ENCODE measurements at regions not wholly inside any gene's neighbourhood (a gene's known extent, or its start where the extent isn't known, plus 50 kb on each side); places are given as distances from the start of the nearest gene placed in this dataset.
"Not testable (repeated sequence)": the region's sequence is repeated elsewhere in the genome, so short reads cannot be mapped to it uniquely, and the experiment has no call there.

DNA sequence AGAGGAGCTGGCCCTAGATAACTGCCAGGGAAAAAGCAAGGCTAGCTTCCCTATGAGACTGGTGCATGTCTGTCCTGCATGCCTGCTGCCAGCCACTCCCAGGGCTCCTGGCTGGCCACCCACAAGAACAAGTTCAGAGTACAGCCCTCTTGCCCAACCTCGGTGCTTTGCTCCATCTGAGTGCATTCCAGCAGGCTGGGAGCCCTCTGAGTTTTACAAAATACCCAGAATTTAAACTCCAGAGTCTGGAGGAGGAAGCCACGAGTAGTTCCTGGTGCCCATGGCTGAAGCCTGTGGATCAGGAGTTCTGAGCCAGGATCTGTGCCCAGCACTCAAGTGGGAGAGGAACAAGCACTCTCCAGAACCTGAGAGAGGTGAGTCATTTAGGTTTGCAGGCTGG, 111.6 kb downstream of the MAGEE2 start:
- DNase-seq (ENCODE audit: extremely low read depth in 1 of 11, low read depth in 9 of 11, low spot score in 4 of 11), result no peak

DNA sequence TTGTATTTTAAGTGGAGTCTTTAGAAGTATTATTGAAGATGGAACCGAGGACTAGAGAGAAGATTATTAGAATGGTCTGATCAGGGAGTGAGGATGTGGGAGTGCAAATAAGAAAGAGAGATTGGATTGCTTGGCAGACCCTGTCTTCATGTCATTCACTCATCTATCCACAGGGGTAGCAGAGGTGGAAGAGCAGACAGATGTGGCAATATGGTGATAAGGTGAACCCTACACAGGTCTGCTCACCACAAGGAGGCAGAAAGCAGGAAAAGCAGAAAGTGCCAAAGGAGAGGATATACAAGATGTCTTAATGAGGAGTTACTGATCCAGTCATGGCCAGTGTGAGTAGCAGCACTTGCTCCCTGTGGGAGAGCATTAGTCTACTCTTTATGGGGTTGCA, 129.4 kb downstream of the MAGEE2 start:
- no peak for DNase-seq (ENCODE audit: extremely low read depth in 1 of 11, low read depth in 9 of 11, low spot score in 4 of 11)

GRCh38 chrX:75649829-75650228, 127.0 kb upstream of the ZDHHC15 start:
- no peak for DNase-seq (ENCODE audit: extremely low read depth in 1 of 11, low read depth in 9 of 11, low spot score in 4 of 11)

DNA sequence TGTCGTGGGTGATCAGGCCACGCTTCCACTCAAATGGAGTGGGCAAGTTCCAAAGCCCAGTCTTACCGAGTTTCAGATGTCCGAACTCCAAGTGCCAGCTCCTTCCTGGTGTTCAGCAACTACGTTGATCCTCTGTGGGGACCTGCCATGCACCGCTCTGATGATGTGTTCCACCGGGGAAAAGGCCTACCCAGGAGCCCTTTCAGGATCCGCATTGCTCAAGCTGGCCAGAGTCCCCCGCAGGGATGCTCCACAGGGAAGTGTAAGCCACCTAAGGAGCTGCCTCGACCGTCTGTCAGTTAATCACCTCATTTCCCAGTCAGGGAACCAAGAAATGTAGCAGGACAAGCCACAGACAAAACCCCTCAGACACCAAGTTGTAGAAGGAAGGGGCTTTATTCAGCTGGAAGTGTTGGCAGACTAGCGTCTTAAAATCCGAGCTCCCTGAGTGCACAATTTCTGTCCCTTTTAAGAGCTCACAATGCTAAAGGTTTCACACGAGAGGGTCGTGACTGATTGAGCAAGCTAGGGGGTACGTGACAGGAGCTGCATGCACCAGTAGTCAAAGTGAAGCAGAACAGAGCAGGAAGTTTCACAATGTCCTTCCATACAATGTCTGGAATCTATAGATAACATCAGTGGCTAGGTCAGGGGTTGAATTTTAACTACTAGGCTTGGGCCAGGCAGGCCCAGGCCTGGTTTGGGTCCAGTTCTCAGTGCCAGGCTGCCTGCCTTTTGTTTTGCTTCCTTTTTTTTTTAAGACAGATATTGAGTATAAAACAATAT, 126.2 kb upstream of the ZDHHC15 start:
- no peak for DNase-seq (ENCODE audit: extremely low read depth in 1 of 11, low read depth in 9 of 11, low spot score in 4 of 11)

DNA sequence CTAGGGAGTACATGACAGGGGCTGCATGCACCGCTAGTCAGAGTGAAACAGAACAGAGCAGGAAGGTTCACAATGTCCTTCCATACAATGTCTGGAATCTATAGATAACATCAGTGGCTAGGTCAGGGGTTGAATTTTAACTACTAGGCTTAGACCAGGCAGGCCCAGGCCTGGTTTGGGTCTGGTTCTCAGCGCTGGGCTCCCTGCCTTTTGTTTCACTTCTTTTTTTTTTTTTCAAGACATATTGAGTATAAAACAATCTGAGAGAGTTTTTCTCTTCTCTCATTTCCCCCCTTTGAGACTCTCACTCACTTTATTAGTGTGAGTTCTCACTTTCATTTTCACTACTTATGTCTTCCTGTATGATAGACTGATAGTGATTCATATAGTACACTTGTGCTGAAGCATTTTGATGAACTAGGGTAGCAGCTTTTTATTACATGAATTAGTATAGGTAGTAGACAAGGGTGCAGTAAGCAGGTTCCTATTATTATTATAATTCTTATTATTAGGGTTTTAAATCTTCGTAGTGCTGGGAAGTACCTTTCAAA, 120.0 kb upstream of the ZDHHC15 start:
- no peak for DNase-seq (ENCODE audit: extremely low read depth in 1 of 11, low read depth in 9 of 11, low spot score in 4 of 11)

- DNase-seq (ENCODE audit: extremely low read depth in 1 of 11, low read depth in 9 of 11, low spot score in 4 of 11), result no peak
Observed at GRCh38 chrX:75638332-75638731, 115.5 kb upstream of the ZDHHC15 start.

- DNase-seq (ENCODE audit: extremely low read depth in 1 of 11, low read depth in 9 of 11, low spot score in 4 of 11), result no peak
Observed at GRCh38 chrX:75625232-75625631, 102.4 kb upstream of the ZDHHC15 start.

- DNase-seq (ENCODE audit: extremely low read depth in 1 of 11, low read depth in 9 of 11, low spot score in 4 of 11), result no peak
Observed at GRCh38 chrX:75623535-75623934, 100.7 kb upstream of the ZDHHC15 start.

DNA sequence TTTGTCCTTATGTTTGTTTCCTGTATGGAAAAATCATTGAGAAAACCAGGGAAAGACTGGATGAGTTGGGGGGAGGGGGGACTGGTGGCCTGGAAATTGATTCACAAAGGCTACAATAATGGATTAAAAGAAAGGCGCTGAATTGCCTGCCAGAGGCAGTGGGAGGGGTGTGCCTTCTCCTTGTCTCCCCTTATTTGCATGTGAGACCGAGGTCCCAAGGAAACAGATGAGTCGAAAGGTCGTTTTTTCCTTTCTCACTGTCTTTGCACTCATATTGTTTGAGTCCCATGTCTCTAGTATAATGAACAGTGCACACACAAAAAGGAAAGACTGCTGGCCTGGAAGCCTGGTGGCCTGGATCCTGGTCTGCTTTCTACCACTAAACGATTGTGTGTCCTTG, 86.6 kb upstream of the ZDHHC15 start:
- DNase-seq (ENCODE audit: extremely low read depth in 1 of 11, low read depth in 9 of 11, low spot score in 4 of 11), result no peak

- peak in 7 of 11 donors; percentile 0 to 20 (median 4) for DNase-seq (ENCODE audit: extremely low read depth in 1 of 11, low read depth in 9 of 11, low spot score in 4 of 11)
Observed at GRCh38 chrX:75603833-75604232, 81.0 kb upstream of the ZDHHC15 start.

DNA sequence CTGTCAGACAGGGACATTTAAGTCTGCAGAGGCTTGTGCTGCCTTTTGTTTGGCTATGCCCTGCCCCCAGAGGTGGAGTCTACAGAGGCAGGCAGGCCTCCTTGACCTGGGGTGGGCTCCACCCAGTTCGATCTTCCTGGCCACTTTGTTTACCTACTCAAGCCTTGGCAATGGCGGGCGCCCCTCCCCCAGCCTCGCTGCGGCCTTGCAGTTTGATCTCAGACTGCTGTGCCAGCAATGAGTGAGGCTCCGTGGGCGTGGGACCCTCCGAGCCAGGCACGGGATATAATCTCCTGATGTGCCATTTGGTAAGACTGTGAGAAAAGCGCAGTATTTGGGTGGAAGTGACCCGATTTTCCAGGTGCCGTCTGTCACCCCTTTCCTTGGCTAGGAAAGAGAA, 79.2 kb upstream of the ZDHHC15 start:
- not testable (repeated sequence) for DNase-seq (ENCODE audit: extremely low read depth in 1 of 11, low read depth in 9 of 11, low spot score in 4 of 11)

DNA sequence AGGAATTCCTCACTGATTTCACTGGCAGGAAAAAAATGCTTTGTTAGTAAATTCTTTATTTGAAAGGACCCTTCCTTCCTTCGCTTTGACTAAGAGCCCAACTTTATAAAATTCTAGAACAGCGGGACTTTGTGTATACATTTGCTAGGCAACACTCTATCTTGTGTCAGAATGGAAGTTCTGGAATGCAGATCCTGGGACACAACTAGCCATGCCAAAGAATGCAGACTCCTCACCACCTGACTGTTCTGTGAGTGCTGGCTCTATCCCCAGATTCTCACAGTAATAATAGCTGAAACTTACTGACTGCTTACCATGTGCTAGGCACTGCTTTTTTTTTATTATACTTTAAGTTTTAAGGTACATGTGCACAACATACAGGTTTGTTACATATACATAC, 73.3 kb upstream of the ZDHHC15 start:
- DNase-seq (ENCODE audit: extremely low read depth in 1 of 11, low read depth in 9 of 11, low spot score in 4 of 11), result peak in 1 of 11 donors; percentile 2

GRCh38 chrX:75593186-75593585, 70.3 kb upstream of the ZDHHC15 start:
- not testable (repeated sequence) for DNase-seq (ENCODE audit: extremely low read depth in 1 of 11, low read depth in 9 of 11, low spot score in 4 of 11)

DNA sequence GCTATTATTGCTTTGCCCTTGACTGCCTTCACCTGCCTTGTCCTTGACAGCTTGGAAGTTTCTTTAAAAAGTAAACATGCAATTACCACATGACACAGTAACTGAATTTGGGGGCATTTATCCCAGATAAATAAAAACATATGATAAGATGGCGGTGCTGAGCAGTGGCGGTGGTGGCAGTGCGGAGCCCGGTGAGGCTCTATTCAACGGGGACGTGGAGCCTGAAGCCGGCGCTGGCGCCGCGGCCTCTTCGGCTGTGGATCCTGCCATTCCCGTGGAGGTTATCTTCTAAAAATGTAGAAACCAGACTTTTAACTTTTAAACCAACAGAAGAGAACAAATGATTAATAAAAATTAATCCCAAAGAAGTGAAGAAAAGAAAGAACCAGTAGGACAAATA, 59.7 kb upstream of the ZDHHC15 start:
- DNase-seq (ENCODE audit: extremely low read depth in 1 of 11, low read depth in 9 of 11, low spot score in 4 of 11), result no peak
